ENCODE measurements at regions not wholly inside any gene's neighbourhood (a gene's known extent, or its start where the extent isn't known, plus 50 kb on each side); places are given as distances from the start of the nearest gene placed in this dataset.
"Not testable (repeated sequence)": the region's sequence is repeated elsewhere in the genome, so short reads cannot be mapped to it uniquely, and the experiment has no call there.

DNA sequence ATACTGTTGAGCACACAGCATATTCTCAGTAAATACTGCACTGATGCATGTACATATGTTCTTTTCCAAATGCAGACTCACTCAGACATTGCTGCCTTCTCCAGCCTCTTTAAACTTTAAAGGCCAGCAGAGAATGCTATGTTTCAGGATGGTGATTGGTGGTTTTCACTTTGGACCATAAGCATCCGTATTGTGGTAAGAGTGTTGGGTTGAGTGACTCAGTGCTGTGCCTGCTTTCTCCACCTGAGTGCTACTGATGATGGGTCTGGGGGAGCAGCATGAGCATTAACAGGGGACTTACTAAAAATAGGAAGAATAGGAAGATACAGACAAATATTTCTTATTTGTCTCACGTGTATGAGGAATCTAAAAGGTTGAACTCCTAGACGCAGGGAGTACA lies 56.3 kb upstream of the ZNF92 start:
- no peak for DNase-seq (ENCODE audit: low read depth, low spot score)

DNA sequence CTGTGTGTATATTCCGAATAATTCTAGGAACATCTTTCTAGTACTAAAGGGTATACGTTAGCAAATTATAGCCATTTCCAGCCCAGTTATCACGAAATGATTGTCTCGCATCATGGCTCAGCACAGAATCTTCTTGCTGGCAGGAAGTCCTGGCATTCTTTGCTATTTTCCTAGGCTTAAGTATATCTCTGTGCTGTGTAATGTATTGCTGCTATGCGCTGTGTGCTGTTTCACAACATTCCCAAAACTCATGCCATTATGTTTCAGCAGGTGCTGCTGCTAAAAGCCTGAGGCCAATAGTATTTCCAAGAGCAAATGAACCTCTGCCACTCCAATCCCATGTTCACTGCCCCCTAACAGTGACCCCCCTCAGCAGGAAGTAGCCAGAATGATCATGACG lies 62.9 kb upstream of the ZNF92 start:
- DNase-seq (ENCODE audit: low read depth, low spot score): no peak

DNA sequence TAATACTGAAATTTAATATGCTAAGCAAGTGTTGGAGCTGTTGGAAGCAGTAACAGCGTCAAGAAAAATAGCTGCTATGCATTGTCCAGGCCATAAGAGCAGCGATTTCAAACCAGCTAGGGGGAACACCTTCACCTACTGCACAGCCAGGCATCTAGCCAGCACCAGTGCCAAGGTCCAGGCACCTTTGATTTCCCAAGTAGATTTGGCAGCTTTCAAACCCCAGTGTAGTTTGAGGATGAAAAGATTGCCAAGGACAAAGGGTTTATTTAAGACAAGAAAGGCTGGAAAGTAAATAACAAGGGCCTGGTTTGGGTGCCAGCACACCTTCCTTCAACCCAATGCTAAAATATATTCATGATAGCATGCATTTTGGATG lies 65.4 kb upstream of the ZNF92 start:
- no peak for DNase-seq (ENCODE audit: low read depth, low spot score)

DNA sequence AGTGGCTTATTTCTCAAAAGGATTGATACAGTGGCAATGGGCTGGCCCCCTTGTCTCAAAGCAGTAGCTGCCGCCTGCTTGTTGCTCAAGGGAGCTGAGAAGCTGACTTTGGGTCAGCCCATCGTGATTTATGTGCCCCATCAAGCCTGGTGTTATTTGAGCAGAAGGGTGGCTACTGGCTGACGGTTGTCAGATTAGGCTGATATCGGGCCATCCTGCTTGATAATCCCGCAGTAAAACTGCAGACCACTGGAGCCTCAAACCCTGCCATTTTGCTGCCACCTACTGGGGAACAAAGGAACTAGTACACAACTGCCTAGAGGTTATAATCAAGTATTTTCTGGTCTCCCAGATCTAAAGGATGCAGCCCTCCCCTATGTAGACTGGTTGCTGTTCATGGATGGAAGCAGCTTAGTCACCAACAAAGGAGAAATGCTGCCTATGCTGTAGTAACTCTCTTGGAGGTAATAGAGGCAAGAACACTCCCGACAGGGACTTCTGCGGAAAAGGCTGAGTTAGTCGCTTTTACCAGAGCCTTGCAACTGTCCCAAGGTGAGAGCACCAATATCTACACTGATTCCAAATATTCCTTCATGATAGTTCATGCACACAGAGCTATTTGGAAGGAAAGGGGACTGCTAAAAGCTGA lies 65.9 kb upstream of the ZNF92 start:
- peak; percentile 83 for DNase-seq (ENCODE audit: low read depth, low spot score)

DNA sequence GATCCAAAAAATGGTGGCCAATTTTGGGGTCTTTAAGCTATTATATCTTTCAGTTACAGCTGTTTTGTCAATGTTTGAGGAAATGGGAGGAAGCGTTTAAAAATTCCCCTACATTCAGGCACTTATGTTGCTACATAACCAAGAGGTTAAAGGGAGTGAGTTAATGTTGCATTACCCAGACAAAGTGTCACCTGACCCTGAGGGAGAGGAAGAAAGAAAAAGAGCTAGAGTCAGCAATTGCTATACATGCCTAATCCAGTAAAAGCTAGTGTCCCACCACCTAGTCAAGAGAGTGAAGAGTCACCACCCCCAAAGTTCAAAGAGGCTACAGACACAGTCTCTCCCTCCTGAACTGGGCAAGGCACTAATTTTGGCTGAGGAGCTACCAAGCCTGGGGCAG lies 69.5 kb upstream of the ZNF92 start:
- no peak for DNase-seq (ENCODE audit: low read depth, low spot score)

DNA sequence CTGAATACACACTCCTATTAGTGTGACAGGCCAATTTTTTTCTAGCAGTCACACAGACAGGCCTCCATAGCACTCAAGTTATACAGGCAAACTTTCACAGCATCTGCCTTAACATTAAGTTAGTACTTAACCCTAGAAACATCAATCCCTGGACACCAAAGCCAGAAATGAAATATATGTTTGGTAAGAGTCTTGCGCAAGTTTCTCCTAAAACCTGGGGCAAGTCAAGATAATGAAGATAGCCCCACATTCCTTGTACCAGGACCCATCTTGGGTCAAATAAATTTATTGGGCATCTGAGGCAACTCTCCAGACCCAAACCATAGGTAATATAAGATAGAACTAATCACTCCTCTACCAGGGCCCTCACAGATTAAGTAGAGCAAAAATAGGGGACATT lies 70.8 kb upstream of the ZNF92 start:
- no peak for DNase-seq (ENCODE audit: low read depth, low spot score)

DNA sequence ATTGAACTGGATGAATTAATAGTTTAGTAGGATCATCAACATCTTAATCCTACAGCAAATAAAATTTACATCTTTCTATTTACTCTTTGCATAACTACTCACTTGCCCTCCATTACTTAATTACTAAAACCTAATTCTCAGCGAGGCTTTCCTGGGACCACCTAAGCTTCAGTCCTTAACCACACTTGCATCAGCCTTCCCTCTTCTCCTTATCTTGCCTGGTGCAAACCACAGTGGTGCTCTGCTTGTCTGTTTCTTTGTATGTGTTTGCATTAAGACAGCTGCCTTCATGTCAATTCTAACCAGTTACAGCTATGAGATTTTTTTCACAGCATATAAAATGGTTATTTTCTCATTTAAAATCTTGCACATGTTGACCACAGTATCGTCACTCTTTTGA lies 72.6 kb upstream of the ZNF92 start:
- no peak for DNase-seq (ENCODE audit: low read depth, low spot score)

DNA sequence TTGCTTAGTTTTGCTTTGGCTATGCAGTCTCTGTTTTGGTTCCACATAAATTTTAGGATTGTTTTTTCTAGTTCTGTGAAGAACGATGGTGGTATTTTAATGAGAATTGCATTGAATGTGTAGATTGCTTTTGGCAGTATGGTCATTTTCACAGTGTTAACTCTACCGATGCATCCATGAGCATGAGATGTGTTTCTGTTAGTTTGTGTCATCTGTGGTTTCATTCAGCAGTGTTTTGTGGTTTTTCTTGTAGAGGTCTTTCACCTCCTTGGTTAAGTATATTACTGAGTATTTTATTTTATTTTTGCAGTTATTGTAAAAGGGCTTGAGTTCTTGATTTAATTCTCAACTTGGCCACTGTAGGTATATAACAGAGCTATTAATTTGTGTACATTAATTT lies 78.2 kb upstream of the ZNF92 start:
- DNase-seq (ENCODE audit: low read depth, low spot score): no peak

DNA sequence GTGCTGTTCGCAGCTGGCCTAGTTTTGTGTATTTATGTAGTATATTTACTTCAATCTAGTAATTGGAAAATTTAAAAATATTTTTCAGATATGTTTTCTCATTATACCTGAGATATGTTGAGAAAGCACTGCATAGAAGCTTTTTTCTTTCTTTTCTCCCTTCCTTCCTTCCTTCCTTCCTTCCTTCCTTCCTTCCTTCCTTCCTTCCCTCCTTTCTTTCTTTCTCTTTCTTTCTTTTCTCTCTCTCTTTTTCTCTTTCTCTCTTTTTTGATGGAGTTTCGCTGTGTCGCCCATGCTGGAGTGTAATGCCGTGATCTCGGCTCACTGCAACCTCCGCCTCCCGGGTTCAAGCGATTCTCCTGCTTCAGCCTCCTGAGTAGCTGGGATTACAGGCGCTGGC lies 83.3 kb upstream of the ZNF92 start:
- DNase-seq (ENCODE audit: low read depth, low spot score): not testable (repeated sequence)

DNA sequence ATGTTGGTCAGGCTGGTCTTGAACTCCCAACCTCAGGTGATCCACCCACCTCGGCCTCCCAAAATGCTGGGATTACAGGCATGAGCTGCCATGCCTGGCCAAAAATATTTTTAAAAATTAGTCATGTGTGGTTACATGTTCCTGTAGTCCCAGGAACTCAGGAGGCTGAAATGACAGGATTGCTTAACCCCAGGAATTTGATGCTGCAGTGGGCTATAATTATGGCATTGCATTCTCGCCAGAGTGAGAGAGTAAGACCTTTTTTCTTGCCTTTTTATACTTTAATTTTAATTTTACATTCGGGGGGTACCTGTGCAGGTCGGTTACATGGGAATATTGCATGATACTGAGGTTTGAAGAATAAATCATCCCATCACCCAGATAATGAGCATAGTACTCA lies 86.6 kb upstream of the ZNF92 start:
- peak; percentile 36 for DNase-seq (ENCODE audit: low read depth, low spot score)

DNA sequence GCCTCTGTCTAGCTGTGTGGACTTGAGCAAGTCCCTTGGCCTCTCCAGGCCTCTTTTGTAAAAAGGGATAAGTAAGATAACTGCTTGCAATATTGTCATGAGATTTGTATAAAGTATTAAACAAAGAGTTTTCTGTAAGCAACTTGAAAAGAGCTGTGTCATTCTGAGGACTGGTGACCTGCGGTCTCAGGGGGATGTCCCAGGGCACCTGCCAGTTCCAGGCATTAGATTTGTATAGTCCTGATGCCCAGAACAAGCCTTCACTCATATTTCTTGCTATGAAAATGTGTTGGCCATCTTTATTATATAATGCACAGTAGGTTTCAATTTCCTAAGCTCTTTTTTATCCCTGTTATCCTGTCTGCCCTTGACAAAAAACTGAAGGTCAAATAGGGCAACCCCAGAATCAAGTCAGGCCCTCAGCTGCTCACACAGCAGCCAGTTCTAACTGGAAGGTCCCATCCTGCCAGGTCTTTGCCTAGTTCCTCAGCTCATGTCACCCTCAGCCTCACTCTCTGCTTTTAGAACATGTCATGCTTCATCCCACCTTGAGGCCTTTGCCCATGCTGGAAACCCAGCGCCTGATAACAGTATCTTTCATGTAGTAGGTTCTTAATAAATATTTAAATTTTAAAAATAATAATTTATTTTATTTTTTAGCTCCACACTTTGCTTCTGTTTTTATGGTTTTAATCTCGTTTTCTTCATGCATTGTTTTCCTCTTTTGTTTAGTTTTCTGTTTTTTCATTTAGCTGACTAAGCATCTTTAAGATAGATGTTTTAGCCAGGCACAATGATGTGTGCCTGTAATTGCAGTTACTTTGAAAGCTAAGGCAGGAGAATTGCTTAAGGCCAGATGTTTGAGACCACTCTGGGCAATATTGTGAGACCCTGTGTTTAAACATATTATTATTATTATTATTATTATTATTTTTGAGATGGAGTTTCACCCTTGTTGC lies 87.5 kb upstream of the ZNF92 start:
- DNase-seq (ENCODE audit: low read depth, low spot score): no peak

DNA sequence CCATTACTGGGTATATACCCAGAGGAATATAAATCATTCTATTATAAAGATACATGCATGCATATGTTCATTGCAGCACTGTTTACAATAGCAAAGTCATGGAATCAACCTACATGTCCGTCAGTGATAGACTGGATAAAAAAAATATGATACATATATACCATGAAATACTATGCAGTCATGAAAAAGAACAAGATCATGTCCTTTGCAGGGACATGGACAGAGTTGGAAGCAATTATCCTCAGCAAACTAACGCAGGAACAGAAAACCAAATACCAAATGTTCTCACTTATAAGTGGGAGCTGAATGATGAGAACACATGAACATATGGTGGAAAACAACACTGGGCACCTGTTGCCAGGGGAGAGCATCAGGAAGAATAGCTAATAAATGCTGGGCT lies 88.4 kb upstream of the ZNF92 start:
- DNase-seq (ENCODE audit: low read depth, low spot score): not testable (repeated sequence)

DNA sequence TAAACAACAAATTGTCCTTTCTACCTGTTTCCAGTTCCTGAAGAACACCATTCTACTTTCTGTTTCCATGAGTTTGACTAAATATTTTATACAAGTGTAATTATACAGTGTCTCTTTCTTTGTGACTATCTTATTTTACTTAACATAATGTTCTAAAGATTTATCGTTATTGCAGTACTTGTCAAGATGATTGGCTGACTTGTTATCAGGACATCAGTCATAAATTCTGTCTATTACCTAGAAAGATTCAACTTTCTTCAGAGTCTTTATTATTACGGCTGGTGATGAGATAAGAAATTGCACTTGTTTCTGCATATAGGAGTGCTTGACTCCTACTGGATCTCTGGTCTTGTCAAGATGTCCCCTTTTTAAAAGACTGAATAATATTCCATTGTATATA lies 93.9 kb upstream of the ZNF92 start:
- DNase-seq (ENCODE audit: low read depth, low spot score): no peak

DNA sequence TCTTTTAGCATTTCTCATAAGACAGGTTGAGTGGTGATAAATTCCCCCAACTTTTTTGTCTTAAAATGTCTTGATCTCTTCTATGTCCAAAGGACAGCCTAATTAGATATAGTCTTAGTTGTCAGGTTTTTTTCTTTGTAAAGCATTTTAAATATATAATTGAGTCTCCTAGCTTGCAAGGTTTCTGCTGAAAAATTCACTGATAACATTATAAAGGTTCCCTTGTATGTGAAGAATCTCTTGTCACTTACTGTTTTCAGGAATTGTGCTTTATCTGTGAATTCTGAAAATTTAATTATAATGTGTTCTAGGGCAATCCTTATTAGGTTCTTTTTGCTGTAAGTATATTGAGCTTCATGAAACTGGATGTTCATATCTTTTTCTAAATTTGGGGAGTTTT lies 96.8 kb upstream of the ZNF92 start:
- no peak for DNase-seq (ENCODE audit: low read depth, low spot score)

DNA sequence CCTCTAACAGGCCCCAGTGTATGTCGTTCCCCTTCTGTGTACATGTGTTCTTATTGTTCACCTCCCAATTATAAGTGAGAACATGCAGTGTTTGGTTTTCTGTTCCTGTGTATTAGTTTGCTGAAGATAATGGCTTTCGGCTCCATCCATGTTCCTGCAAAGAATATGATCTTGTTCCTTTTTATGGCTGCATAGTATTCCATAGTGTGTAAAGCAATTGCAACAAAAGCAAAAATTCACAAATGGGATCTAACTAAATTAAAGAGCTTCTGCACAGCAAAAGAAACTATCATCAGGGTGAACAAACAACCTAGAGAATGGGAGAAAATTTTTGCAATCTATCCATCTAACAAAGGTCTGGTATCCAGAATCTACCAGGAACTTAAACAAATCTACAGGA lies 102.2 kb upstream of the ZNF92 start:
- DNase-seq (ENCODE audit: low read depth, low spot score): not testable (repeated sequence)

DNA sequence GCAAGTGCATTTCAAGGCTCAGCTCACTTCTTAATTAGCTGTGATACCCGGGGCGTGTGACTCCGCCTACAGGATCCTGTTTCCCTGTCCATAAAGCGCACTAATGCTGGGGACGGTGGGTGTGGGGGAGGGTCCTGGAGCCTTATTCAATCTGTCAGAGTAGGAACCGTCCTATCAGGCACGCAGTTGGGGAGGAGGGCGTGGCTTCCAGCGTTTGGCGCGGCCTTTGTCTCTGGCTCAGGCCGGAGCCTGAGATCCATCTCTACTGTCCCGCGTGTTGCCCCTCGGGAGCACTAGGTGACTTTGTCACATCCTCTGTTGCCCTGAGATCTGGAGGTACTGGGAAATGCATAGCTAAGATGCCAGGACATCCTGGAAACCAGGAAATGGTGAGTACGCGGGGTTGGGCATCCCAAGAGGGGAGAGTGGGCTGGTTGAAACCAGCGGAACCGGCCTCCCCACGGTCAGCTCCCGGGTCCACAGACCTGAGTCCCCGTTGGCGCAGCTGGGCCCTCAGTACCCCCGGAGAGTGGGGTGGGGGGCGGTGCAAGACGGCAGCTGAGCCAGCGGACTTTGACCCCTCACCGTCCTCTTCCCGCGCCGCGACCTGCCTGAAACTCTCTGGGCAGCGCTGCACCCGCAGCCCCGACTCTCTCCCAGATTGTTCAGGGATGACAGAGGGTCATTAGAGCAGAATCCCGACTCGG lies 104.4 kb upstream of the ZNF92 start:
- DNase-seq (ENCODE audit: low read depth, low spot score): peak; percentile 93

DNA sequence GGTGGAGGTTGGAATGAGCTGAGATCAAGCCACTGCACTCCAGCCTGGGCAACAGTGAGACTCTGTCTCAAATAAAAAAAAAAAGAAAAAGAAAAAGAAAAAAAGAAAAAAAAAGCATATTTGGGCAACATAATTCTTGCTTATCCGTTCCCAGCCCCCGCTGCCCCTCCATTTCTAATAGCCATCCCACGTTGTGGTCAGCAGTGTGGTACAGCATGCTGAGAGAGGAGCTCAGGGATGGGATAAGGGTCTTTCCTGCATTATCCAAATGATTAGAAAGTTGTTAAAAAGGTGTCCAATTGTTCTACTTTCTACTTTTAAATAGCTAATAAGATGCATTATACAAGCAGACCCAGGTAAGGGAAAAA lies 104.9 kb upstream of the ZNF92 start:
- no peak for DNase-seq (ENCODE audit: low read depth, low spot score)

DNA sequence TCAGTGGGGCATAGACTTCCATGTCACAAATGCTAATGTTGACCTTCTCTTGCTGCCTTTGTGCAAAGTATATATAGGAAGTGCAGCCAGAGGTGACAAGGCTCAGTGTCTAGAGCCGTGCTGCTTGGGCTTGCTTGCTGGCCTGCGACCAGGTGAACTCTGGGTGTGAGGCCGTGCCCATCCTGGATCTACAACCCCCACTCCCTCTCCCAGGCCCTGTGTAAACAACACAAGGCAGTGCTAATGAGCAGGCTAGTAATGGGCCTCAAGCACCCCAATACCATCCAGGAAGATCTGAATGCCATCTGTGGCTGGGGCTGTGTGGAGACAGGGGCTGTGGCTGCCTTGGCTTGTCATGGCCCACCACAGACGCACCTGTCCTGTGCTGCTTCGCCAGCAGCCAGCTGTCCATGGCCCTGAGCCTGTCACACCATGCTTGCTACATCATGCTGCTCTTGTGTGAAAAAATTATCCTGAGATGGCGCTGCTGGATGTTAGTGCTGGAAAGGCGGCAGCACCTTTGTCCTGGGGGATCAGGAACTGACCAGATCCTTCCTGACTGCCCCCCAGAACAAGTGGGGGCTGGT lies 107.6 kb upstream of the ZNF92 start:
- DNase-seq (ENCODE audit: low read depth, low spot score): no peak

DNA sequence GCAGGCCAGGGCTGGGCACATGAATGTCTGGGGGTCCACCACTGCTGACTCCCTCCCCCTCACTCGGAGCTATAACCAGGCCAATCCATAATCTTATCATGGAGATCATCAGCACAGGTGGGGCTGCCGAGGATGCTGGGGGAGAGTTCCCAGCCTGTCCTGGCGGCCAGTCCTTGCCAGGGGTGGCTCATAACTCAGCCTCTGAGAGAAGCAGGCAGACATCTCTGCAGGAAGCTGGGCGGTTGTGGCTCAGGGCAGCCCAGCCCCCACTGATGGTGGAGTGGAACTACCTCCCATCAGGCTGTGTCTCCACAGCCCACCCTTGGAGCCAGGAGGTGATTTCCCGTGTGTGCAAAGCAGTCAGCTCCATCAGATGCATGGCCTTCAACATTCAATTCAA lies 109.4 kb upstream of the ZNF92 start:
- no peak for DNase-seq (ENCODE audit: low read depth, low spot score)

DNA sequence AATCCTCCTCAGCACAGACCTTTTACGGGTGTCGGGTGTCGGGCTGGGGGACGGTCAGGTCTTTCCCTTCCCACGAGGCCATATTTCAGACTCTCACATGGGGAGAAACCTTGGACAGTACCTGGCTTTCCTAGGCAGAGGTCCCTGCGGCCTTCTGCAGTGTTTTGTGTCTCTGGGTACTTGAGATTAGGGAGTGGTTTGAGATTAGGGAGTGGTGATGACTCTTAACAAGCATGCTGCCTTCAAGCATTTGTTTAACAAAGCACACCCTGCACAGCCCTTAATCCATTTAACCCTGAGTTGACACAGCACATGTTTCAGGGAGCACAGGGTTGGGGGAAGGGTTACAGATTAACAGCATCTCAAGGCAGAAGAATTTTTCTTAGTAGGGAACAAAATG lies 113.0 kb upstream of the ZNF92 start:
- DNase-seq (ENCODE audit: low read depth, low spot score): not testable (repeated sequence)

DNA sequence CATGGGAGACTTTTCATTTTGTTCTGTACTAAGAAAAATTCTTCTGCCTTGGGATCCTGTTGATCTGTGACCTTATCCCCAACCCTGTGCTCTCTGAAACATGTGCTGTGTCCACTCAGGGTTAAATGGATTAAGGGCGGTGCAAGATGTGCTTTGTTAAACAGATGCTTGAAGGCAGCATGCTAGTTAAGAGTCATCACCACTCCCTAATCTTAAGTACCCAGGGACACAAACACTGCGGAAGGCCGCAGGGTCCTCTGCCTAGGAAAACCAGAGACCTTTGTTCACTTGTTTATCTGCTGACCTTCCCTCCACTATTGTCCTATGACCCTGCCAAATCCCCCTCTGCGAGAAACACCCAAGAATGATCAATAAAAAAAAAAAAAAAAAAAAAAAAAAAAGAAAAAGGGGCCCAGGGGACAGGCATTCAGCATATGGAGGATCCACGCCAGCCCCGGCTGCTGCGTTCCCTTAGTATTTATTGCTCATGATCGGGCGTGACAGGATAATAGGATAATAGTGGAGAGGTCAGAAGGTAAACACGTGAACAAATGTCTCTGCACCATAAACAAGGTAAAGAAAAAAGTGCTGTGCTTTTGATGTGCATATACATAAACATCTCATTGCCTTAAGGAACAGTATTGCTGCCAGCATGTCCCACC lies 113.7 kb upstream of the ZNF92 start:
- not testable (repeated sequence) for DNase-seq (ENCODE audit: low read depth, low spot score)

DNA sequence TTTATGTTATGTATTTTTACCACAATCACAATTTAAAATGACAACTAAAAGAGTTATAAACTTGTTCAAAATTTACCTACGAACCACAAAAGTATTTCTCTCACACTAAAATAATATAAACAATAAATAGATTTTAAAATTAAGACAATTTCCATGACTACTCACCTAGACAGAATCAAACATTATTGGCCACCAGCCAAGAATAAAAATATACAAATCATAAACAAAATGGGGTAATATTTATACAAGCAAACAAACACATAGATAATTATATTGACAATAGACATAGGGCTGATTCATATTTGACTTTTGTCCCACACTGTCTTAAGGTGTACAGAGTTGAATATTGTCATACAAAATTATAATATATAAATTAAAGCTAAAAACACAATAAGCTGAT lies 119.6 kb upstream of the ZNF92 start:
- no peak for DNase-seq (ENCODE audit: low read depth, low spot score)

All from astrocyte of the hippocampus (primary cell).